PC-3 (cell line): ENCODE measurements at regions not wholly inside any gene's neighbourhood (a gene's known extent, or its start where the extent isn't known, plus 50 kb on each side); places are given as distances from the start of the nearest gene placed in this dataset.

Experiments
- CTCF ChIP-seq: fragments of 300-600 bp; sonication (generic); conservative IDR thresholded peaks from 2 replicates; pipeline ENCODE4 v1.5.1; 2017; ENCODE audit warnings: antibody characterized with exemption, low read depth, mild to moderate bottlenecking, low read length
- EZH2 ChIP-seq: fragments of 300-600 bp; sonication (generic); IDR thresholded peaks from one replicate; pipeline ENCODE4 v1.6.1; 2017; ENCODE audit warnings: antibody characterized with exemption, mild to moderate bottlenecking, low read length; ENCODE audit not compliant: unreplicated experiment
- EZH2phosphoT487 ChIP-seq: fragments of 300-600 bp; sonication (generic); IDR thresholded peaks from 2 replicates; pipeline ENCODE4 v1.6.1; 2018; ENCODE audit warnings: mild to moderate bottlenecking, antibody characterized with exemption, low read length, borderline replicate concordance

GRCh38 chr2:167424221-167424620, 535.9 kb downstream of the XIRP2 start:
- TF ChIP-seq CTCF: no peak
- TF ChIP-seq EZH2: no peak
- no peak for TF ChIP-seq EZH2phosphoT487
